Activated effector memory CD4-positive, alpha-beta T cell treated with Interleukin-2 at 50 U/mL for 16 hours (primary cell): ENCODE measurements at regions not wholly inside any gene's neighbourhood (a gene's known extent, or its start where the extent isn't known, plus 50 kb on each side); places are given as distances from the start of the nearest gene placed in this dataset.
A peak's percentile ranks its signal among the peaks of the same experiment; 100 is the strongest.
"Not testable (repeated sequence)": the region's sequence is repeated elsewhere in the genome, so short reads cannot be mapped to it uniquely, and the experiment has no call there.

Source experiments
- DNase-seq: peaks from one replicate; pipeline ENCODE4 v3.0.0-alpha.2; 2020

DNA sequence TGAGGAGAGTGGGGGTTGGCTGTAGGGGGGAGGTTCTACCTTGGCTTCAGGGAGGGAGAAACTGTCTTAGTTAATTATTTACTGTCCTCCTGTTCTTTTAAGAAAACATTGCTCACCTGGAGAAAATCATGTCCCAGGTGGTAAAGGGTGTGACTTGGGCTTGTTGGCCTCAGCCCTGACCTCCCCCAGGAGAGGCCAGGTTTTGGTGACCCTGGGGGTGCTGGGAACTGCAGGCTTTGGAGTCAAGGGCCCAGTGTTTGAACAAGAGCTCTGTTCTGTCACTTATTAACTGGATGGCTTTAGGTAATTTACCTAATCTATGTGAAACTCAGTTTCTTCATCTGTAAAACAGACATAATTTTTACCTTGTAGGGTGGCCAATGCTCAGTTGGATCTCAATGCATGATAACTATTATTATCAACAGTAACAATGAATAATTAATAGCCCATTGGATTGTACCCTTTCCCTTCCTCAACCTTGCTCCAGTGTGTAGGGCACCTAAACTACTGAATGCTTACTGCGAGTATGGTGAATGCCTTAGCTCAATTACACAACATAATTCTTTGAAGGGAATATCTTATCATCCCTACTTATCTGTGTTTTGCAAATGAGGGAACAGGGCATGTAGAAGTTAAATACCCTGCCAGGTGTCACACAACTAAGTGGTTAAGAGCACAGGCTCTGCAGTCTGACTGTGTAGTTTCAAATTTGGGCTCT lies 959.4 kb upstream of the DEFB115 start:
- DNase-seq, result not testable (repeated sequence)

DNA sequence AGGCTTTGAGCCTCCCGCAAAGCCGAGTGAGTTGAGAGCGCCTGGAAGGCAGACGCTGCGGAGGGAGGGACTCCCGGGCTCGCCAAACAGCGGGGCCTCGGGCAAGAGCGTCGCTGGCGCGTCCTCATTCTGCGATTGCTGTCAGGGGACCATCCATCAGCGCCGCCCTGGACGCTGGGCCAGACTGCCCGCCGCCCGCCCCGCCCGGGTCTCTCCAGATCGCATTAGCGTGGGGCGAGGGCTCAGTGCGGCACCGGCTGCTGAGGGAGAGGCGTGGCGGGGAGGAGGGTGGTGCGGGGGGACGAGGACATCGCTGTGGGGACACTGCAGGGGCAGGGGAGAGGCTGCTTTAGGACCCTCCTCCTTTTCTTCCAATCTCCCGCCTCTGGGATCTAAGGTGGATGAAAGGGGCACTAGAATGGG lies 957.2 kb upstream of the DEFB115 start:
- DNase-seq, result not testable (repeated sequence)

DNA sequence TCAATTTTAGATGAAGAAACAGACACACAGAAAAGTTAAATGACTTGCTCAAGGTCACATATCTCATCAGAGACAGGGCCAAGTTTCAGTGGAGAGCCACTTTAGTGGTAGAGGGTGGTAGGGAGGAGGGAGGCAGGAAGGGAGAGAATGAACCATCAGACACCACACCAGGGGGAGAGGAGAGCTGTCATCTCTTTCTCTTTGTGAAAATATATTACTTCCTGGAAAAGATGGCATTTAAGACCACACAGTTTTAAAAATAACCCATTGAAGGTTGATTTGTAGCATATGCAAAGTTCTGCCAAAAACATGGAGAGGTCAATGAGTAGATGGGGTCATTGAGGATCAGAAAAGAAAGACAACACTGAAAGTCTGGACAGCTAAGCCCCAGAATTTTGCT lies 954.7 kb upstream of the DEFB115 start:
- DNase-seq, result not testable (repeated sequence)

DNA sequence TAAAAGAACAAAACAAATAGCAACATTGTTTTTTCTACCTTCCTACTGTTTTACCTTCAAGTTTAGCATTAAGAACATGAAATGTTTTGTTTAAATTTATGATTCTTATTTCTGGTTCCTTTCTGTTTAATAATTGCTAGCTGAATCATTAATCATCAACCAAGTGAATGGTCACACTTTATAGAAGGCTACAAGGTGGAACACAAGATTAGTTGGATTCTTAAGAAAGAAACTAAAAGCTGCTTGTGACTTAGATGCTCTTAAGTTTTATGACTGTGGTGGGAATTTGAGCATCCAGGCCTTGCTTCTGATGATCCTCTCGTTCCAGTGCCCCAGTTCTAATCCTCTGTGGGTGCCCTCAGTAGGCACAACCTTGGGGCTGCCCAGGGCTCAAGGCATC lies 947.5 kb upstream of the DEFB115 start:
- not testable (repeated sequence) for DNase-seq

DNA sequence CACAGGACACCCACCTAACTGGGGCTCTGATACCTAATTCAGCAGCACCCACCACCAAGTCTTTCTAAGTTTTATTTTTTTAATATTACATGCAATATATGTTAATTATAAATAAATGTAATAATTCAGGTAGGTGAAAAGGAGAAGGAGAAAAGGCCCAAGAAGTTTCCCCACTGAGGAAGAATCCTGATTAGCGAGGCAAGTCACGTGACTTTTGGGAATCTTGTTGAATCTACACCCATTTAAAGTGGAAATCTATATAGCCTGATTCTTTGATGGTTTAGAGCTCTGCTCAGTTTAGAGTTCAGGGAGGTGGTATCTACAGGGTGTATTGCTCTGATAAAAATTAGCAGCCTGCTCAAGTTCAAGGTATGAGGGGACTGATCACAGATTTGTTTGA lies 947.1 kb upstream of the DEFB115 start:
- not testable (repeated sequence) for DNase-seq

DNA sequence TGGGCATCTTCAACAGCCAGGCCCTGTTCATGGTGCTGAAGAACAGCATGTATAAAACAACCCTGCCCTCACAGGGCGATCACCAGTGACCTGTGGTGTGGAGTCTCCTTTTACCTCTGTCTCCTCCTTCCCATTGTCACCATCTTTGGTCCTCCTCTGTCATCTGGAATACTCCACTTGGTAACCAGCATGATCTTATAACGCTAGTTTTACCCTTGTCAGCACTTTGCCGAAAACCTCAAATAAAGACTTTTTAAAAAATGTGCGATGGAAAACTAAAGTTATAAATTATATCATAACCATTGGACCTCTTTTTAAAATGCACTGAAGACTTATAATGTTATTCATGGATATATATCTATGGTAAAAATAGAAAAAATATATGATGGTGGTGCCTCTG lies 945.2 kb upstream of the DEFB115 start:
- not testable (repeated sequence) for DNase-seq

DNA sequence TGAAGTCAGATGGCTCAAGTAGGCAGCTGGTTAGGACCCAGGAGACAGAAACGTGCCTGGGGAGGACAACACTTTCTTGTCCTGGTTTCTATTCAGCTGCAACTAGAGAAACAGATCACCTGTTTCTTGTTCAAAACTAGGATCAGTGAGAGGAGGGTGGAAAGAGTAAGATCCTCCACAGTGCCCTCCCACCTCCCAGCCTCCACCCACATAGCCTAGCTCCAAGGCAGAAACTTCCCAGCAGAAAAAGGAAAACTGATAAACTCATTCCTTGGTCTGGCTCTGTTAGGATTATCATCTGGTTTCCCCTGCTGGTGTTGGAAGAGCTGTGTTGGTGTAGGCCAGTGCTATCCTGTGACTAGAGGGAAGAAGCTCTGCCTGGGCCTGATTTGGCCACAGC lies 943.8 kb upstream of the DEFB115 start:
- not testable (repeated sequence) for DNase-seq

DNA sequence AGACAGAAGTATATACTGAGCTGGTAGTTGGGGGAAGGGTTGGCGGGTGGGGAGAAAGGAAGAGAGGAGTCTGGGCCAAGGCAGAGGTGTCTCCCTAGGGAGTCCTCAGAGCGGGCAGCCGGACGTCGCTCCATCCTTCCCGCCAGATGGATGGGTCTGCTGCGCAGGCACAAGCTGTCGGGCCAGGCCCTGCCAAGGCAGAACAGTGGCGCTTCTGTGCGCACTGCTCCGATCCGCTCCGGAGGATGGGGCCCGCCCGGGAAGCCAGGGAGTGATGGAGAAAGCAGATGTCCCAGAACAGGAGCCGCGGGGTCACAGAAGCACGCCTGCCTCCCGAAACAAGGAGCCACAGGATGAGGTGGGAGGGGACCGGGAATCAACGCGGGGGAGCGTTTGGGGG lies 941.4 kb upstream of the DEFB115 start:
- DNase-seq, result not testable (repeated sequence)

DNA sequence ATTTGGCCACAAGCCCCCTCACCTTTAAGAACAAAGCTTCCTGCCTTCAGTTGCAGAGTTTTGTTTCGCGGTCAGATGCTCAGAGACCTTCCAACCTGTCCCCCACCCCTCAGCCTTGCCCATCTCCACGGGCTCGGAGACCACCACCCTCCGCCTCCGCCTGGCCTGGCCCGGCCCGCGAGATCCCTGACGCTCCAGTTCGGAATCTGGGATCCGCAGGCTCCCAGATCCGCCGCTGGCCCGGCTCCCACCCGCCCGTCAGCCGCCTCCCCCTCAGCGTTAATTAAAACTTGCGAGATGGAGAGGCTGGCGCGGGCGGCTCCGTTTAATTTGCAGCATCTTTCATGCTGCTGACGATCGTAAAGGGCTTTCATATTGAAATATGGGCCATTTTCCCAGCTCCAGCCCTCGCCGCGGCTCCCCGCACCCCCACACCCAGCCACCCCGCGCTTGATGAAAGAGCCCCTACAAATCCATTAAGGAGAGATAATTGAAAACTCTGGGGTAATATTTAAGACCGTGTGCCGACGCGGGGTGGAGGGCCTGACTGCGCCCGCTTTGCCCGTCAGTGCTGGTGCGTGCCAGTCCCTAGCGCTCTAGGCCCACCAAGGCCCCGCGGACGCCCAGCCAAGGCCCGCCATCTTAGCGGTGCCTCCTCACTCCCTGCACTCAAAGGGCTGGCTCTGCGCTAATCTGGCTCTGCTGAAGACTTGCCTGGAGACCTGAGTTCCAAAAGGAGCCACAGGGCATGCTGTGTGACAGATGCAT lies 940.7 kb upstream of the DEFB115 start:
- DNase-seq, result not testable (repeated sequence)

DNA sequence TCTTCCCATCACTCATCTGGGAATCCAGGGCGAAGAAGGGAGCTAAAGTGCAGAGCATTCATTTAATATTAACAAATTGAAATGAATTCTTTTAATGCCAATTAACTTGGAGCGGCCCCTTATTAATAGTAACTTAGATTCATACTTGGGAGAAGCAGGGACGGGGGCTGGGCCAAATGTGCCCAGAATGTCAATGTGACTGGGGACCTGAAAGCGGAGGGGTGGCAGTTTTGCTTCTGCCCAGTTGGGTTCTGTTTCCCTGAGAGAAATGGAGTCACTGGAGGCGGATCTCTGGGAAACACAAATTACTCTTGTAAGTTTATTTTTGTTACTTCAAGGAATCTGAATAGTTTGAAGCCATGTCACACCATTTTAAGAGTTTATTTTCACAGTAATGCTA lies 923.7 kb upstream of the DEFB115 start:
- not testable (repeated sequence) for DNase-seq

DNA sequence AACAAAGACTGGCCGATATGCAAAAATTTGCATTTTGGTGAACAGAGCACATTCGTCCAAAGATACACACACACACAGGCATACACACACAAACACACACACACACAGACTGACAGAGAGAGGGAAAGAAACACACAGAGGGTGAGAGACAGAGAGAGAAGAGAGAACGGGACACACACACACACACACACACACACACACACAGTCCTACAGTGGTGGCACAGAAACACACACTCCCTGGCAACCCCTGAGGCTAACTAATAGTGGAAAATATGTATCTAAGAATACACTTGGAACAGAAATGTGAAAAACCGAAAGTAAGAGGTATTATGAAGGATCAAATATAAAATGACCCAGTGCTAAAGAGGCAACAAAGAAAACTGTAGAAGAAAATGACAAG lies 919.9 kb upstream of the DEFB115 start:
- DNase-seq, result not testable (repeated sequence)

DNA sequence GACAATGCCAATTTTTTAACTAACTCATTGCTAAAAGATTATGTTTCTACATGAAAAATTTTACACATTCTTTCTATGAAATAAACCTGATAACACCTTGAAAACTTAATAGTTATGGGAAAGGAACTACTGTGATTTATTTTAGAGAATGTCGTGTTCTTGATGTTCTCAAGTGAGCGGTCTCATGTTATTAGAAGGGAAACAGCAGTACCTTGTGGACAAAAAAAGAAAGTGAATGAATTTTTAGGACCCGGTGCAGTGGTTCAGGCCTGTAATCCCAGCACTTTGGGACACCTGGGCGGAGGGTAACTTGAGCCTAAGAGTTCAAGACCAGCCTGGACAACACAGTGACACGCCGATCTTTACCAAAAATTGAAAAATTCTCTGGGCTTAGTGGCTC lies 908.5 kb upstream of the DEFB115 start:
- not testable (repeated sequence) for DNase-seq

DNA sequence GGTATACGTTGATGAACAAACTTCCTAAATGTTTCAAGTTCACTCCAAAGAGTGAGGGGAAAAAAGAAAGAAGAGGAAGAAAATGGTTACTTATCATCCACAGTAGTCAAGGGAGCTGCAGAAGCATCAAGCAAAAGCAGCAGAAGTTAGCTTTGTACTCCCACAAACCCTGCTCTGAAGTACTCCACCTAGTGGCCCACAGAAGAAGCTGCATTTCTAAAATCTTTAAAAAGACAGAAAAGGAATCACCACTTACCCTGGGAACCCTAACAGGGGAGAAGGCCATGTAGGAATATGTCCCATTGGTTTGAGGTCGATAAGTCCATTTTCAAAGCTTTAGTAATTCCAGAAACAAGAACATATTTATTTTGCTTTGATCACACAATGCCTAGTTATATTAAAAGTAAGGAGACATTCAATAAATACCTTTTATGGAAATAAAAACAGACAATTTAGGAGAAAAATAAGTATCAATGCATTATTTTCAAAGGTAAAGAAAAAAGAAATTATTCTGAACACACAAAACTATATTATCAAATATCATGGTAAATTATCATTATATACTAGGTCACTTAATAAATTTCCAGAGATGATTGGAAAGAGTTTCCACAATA lies 900.5 kb upstream of the DEFB115 start:
- not testable (repeated sequence) for DNase-seq

DNA sequence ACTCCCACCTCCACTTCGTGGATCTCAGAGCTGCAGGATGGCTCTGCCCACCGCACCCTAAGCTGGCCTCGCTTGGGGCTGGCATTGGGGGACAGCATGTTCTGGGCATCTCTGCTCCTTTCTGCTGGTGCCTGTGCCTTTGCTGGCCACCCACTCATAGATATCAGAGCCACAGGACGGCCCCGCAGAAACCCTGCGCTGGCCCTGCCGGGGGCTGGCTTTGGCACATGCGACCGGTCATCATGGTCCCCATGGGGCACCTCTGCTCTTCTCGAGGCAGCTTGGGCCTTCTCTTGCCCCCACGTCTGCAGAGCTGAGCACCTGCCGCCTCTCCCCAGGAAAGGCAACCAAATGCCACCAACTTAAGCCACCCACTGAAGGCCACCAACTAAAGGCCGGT lies 895.7 kb upstream of the DEFB115 start:
- not testable (repeated sequence) for DNase-seq

DNA sequence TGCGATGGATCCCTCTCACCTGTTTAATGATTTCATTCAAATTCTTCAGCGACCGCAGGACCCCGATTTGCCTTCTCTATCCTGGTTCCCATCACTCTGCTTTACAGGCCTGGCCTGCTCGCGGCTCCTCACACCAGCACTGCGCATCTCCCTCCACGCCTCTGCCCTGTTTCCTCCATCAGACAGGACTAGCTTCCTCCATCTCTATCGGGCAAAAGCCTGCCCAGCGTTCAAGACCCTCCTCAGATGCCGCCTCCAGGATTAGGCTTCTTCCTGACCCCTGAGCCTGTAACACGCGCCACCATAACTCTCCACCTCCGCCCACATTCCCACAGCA lies 881.1 kb upstream of the DEFB115 start:
- DNase-seq, result not testable (repeated sequence)

DNA sequence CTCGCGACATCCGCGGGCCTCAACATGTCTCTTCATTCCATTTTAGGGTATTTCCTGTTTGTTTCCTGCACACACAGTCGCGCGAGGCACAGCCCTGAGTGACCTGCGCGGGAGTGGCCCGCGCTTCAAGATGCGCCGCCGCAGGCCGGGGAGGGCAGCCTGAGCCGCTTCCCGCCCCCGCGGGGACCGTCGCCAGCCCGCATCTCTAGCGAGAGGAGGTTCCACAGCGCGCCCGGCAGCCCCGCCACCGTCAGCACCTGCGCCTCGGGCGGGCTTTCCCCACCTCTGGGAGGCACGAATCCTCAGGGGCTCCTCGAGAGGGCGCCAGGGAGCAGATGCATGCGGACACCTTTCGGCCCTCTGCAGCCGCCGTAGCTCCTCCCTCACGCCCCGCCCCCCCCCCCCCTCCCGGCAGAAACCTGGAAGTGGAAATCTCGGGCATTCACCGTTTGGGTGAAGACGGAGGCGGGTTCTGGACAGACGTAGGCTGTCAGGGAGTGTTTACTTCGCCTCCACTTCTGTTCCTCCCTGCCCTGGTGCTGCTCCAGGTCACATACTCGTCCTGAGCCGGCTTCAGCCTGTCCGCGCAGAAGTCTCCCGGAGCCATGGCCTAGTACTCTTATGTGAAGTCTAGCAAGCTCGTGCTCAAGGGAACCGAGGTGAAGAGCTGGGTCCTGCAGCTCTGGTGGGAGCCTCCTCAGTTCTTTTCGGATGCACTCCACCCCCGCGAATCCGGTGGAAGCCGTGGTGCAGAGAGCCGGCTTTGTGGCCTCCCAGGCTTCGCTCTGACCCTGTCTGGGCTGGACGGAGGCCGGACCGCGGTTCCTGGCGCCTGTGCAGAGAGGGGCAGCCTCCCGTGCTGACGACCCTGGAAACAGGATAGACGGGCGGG lies 880.5 kb upstream of the DEFB115 start:
- peak; percentile 86 for DNase-seq

DNA sequence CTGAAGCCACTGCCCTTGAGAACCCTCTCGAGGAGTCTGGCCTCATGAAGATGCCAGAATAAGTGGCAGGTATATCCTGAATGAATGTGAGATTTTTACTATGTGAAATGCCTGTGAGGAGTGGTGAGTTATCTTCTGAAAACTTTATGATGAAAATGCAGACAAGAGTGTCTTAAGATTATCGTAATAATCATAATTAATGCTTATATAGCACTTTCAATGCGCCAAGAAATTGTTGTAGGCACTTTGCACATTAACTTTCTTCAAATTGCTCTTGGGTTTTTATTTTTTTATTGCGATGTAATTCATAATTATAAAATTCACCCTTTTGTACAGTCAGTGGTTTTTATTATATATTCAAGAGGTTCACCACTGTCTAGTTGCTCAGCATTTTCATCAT lies 879.1 kb upstream of the DEFB115 start:
- not testable (repeated sequence) for DNase-seq

DNA sequence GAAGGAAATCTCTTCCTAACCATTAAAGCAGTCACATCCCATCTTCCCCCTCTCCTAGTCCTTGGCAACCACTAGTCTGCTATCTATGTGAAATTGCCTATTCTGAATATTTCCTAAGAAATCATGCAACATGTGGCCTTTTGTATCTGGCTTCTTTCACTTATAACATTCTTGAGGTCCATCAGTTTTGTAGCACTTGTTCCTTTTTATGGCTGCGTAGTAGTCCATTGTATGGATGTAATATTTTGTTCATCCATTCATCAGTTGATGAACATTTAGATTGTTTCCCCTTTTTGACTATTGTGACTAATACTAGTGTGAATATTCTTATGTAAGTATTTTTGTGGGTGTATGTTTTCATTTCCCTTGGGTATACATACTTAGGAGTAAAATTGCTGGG lies 878.7 kb upstream of the DEFB115 start:
- DNase-seq, result not testable (repeated sequence)

DNA sequence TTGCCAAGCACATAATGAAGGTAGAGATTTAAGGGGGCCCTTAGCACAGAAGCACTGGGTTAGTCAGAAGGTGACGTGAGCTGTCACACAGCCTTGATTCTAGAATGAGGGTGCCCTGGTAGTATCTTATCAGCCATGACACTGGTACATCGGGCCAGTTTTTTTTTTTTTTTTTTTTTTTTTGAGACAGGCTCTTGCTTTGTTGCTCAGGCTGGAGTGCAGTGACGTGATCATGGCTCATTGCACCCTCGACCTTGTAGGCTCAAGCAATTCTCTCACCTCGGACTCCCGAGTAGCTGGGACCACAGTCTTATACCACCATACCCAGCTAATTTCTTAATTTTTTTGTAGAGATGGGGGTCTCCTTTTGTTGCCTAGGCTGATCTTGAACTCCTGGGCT lies 872.6 kb upstream of the DEFB115 start:
- DNase-seq, result not testable (repeated sequence)

DNA sequence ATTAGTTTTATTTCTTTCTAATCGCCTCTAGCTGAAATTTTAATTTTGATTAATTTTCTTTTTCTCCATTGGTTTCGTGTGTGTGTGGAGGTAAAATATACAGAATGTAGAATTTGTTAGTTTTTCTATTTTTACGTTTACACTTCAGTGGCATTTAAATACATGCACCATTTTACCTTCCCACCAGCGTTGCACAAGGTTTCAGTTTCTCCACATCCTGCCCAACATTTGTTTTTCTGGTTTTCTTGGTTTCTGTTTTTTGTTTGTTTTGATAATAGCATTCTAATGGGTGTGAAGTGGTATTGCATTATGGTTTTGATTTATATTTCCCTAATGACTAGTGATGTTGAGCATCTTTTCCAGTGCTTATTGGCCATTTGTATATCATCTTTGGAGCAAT lies 871.4 kb upstream of the DEFB115 start:
- not testable (repeated sequence) for DNase-seq

DNA sequence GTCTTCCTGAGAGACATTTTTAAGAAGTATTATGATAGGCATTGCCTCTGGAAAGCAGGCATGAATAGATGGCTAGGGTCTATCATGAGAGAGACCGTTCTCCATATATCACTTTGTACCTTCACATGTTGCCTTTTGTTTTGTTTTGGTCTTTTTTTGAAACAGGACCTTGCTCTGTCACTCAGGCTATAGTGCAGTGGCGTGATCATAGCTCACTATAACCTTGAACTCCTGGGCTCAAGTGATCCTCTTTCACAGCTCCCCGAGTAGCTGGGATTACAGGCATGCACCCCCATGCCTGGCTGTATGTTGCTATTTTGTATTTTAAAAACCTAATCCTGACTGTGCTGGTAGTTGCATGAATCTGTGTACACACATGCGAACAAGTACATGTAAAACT lies 869.6 kb upstream of the DEFB115 start:
- not testable (repeated sequence) for DNase-seq

DNA sequence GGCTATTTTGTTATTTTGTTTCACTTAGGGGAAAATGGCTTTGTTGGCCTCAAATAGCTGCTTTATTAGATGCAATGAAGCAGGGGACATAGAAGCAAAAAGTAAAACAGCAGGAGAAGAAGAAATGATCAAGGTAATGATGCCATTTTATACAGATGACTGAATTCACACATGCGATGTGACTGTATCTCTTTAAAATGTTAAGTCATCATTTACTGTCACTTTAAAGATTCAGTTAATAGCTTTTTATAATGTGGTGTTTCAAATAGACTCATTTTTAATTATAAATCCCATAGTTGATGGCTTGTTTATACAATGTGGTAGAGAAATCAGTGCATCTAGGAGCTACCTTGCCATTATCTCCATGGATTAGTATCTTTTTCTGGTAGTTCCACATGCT lies 863.9 kb upstream of the DEFB115 start:
- not testable (repeated sequence) for DNase-seq

DNA sequence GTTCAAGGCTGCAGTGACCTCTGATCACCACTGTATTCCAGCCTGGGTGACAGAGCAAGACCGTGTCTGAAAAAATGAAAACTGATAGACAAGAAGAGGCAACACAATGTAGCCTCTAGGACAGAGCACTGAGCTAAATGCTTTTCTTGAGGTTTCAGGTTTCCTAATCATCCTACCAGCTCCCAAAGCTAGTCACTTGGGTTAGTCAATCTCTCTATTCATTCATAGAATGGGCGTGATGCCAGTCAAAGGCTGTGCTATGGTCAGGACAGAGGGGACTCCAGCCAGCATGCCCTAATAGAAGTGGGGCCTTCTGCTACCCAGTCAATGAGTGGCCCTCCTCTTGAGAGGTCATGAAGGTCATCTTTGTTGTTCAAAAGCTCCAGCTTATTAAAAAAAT lies 860.4 kb upstream of the DEFB115 start:
- DNase-seq, result not testable (repeated sequence)
